Esophagus squamous epithelium (tissue), 4 donors: ENCODE measurements at regions not wholly inside any gene's neighbourhood (a gene's known extent, or its start where the extent isn't known, plus 50 kb on each side); places are given as distances from the start of the nearest gene placed in this dataset.

ENCODE experiments used
- POLR2A ChIP-seq, 4 donors: fragments of 450-650 bp; IDR thresholded peaks; one replicate each; pipeline ENCODE4 v1.6.1; 2017; ENCODE audit warnings: antibody characterized with exemption in 4 of 4, mild to moderate bottlenecking in 4 of 4, moderate library complexity in 3 of 4
- TF ChIP-seq, protein P1 (sequence below), 6 experiments: fragments of 450-650 bp in 4 of 6; fragments of 200-600 bp in 2 of 6; sonication (generic) in 2 of 6; IDR thresholded peaks; one replicate each; pipeline ENCODE4 v1.5.1; 2016 to 2019; ENCODE audit warnings: antibody characterized with exemption in 6 of 6, mild to moderate bottlenecking in 4 of 6, moderate library complexity in 4 of 6

DNA sequence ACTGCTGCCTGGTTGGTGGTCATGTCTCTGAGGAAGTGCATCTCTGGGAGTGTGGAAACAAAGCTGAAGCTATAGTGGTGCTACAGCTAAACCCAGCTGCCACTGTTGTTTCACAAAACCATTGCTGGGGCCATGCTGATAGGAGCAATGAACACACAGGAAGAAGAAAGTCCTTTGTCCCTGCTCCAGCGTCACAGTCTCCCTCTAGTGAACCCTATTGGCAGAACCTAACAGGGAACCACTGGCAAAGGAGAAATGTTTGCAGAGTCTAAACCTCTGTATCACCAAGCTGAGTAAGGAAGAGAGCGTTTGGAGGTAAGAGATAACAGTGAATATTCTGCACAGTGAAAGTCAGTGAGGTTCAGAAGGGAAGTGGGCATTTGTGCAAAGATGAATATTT lies 244.0 kb downstream of the YTHDC2 start:
- TF ChIP-seq, protein P1, sequence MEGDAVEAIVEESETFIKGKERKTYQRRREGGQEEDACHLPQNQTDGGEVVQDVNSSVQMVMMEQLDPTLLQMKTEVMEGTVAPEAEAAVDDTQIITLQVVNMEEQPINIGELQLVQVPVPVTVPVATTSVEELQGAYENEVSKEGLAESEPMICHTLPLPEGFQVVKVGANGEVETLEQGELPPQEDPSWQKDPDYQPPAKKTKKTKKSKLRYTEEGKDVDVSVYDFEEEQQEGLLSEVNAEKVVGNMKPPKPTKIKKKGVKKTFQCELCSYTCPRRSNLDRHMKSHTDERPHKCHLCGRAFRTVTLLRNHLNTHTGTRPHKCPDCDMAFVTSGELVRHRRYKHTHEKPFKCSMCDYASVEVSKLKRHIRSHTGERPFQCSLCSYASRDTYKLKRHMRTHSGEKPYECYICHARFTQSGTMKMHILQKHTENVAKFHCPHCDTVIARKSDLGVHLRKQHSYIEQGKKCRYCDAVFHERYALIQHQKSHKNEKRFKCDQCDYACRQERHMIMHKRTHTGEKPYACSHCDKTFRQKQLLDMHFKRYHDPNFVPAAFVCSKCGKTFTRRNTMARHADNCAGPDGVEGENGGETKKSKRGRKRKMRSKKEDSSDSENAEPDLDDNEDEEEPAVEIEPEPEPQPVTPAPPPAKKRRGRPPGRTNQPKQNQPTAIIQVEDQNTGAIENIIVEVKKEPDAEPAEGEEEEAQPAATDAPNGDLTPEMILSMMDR (IDR thresholded peaks at IDR 0.05) = no peak
- no peak for TF ChIP-seq POLR2A (IDR thresholded peaks at IDR 0.05)
